Upper lobe of right lung (tissue), 1 donor: ENCODE measurements at regions not wholly inside any gene's neighbourhood (a gene's known extent, or its start where the extent isn't known, plus 50 kb on each side); places are given as distances from the start of the nearest gene placed in this dataset.

ENCODE experiments used
- ATAC-seq: fragments of 200-7000 bp; cut with Tn5 transposase; one replicate; pipeline ENCODE4 v1.9.1; 2020; ENCODE audit warnings: mild to moderate bottlenecking, moderate library complexity
- DNase-seq: peaks from one replicate; pipeline ENCODE4 v3.0.0-alpha.2; 2020
- H3K27ac ChIP-seq: fragments of 200-600 bp; one replicate; pipeline ENCODE4 v1.8.0; 2022
- H3K27me3 ChIP-seq: fragments of 200-600 bp; one replicate; pipeline ENCODE4 v1.8.0; 2022; ENCODE audit warnings: mild to moderate bottlenecking
- H3K36me3 ChIP-seq: fragments of 200-600 bp; one replicate; pipeline ENCODE4 v1.8.0; 2022
- H3K4me1 ChIP-seq: fragments of 200-600 bp; one replicate; pipeline ENCODE4 v1.8.0; 2022
- H3K4me3 ChIP-seq: fragments of 200-600 bp; one replicate; pipeline ENCODE4 v1.8.0; 2022; ENCODE audit warnings: mild to moderate bottlenecking
- H3K9me3 ChIP-seq: fragments of 200-600 bp; one replicate; pipeline ENCODE4 v1.8.0; 2022
- CTCF ChIP-seq: fragments of 200-600 bp; IDR thresholded peaks from one replicate; pipeline ENCODE4 v1.8.0; 2022; ENCODE audit warnings: antibody characterized with exemption
- intact Hi-C: fragments of 100-400 bp; cut with DNase I; formaldehyde crosslinking; loops from one replicate; pipeline ENCODE4 v1.11.0; 2022
- donor health status: DM: no; HTN: yes; CAD: no; lungs with severe emphysema.

- Histone ChIP-seq H3K9me3 (no peaks in the 10 kb centered on the region), H3K4me1 (no peaks in the 10 kb centered on the region), H3K4me3 (no peak overlapping the region), H3K27me3 (no peaks in the 10 kb centered on the region), H3K36me3 (no peaks in the 10 kb centered on the region), H3K27ac (no peak overlapping the region)
- no peak for TF ChIP-seq CTCF
- DNase-seq (no peak), ATAC-seq (peak; percentile 34)
- intact Hi-C loops, result no loop called here
Measured at GRCh38 chr10:29829776-29830175, 195.0 kb upstream of the SVIL start.

DNA sequence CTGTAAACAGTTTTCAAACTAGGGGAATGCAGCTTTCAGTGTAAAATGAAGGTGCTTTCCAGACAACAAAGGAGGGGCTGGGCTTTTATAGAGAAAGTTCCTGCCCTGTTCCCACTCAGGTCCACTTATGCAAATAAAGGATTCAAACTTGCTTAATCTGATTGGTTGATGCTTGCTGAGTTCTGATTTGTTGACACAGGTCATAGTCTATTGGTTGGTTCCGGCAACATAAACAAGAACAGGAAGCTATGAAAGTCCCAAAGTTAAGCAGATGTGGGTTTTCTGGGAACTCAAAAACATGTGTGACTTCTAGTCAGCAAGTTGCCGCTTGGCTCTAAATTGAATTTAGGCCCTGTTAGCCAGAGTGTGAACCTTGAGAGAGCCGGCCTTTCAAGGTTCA, 194.2 kb upstream of the SVIL start:
- peak; percentile 34 for ATAC-seq
- TF ChIP-seq CTCF, result no peak

DNA sequence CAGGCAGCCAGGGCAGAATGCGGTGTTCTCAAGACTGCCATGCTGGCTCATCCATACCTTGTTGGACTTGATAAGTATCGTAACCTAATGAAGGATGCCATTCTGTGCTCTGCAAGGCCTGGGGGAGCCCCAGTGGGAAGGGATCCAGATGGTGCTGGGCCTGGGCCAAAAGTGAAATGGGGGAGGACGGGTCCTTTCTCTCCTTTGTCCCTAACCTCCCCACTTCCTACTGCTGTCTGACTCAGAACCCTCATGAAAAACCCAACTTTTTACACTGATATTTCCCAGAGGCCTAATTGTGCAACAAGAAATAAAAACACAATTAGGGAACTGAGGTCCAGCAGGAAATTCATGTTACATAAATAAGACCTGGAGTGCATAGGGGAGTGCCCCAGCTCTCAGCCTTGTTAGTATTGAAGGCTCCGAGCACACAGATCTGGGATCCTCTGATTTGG, 193.7 kb upstream of the SVIL start:
- Histone ChIP-seq H3K4me3 (no peak overlapping the region), H3K4me1 (no peaks in the 10 kb centered on the region), H3K9me3 (no peaks in the 10 kb centered on the region), H3K36me3 (no peaks in the 10 kb centered on the region), H3K27ac (no peak overlapping the region), H3K27me3 (no peaks in the 10 kb centered on the region)
- intact Hi-C loops, result no loop called here
- DNase-seq, result no peak
- TF ChIP-seq CTCF, result no peak
- ATAC-seq, result peak; percentile 66

More for the DNA sequence above, 194.2 kb upstream of the SVIL start:
- no peaks in the 10 kb centered on the region for H3K4me1 ChIP-seq
- no peak for DNase-seq
- no peaks in the 10 kb centered on the region for H3K9me3 ChIP-seq
- H3K27ac ChIP-seq, result no peak overlapping the region
- no peaks in the 10 kb centered on the region for H3K36me3 ChIP-seq
- H3K27me3 ChIP-seq, result no peaks in the 10 kb centered on the region
- H3K4me3 ChIP-seq, result no peak overlapping the region
- intact Hi-C loops, result no loop called here

- Histone ChIP-seq H3K27me3 (no peaks in the 10 kb centered on the region), H3K4me3 (no peak overlapping the region), H3K9me3 (no peaks in the 10 kb centered on the region), H3K4me1 (no peaks in the 10 kb centered on the region), H3K27ac (no peak overlapping the region), H3K36me3 (no peaks in the 10 kb centered on the region)
- DNase-seq (no peak), ATAC-seq (no peak)
- intact Hi-C loops, result no loop called here
- TF ChIP-seq CTCF, result no peak
Measured at GRCh38 chr10:29827512-29827911, 192.7 kb upstream of the SVIL start.

- DNase-seq, result no peak
- no peaks in the 10 kb centered on the region for H3K36me3 ChIP-seq
- no peaks in the 10 kb centered on the region for H3K27me3 ChIP-seq
- TF ChIP-seq CTCF, result no peak
- H3K4me3 ChIP-seq, result no peak overlapping the region
- H3K27ac ChIP-seq, result no peak overlapping the region
- ATAC-seq, result peak; percentile 31
- intact Hi-C loops, result no loop called here
- H3K4me1 ChIP-seq, result no peaks in the 10 kb centered on the region
- H3K9me3 ChIP-seq, result no peaks in the 10 kb centered on the region
Measured at GRCh38 chr10:29826801-29827450, 192.2 kb upstream of the SVIL start.

DNA sequence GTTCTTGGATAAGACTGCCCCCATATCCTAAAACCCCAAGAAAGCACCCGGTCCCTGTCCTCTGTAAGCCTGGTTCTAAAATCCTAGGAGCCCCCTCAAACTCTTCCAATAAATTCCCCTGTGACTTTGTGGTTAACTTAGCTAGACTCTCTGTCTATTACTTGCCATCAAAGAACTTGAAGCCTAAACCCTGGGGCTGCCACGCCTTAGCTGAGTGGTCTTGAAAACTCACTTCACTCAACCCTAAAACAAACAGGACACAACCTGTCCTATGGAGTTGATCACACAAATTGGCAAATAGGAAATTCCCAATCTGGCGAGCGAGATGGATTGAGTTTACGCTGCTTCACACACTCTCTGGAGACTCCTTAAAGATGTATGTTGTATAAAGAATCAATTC, 191.4 kb upstream of the SVIL start:
- DNase-seq (no peak), ATAC-seq (no peak)
- Histone ChIP-seq H3K4me1 (no peaks in the 10 kb centered on the region), H3K36me3 (no peaks in the 10 kb centered on the region), H3K4me3 (no peak overlapping the region), H3K27me3 (no peaks in the 10 kb centered on the region), H3K27ac (no peak overlapping the region), H3K9me3 (no peaks in the 10 kb centered on the region)
- no peak for TF ChIP-seq CTCF
- intact Hi-C loops, result no loop called here
